ENCODE measurements at regions not wholly inside any gene's neighbourhood (a gene's known extent, or its start where the extent isn't known, plus 50 kb on each side); places are given as distances from the start of the nearest gene placed in this dataset.
A peak's percentile ranks its signal among the peaks of the same experiment; 100 is the strongest.

DNA sequence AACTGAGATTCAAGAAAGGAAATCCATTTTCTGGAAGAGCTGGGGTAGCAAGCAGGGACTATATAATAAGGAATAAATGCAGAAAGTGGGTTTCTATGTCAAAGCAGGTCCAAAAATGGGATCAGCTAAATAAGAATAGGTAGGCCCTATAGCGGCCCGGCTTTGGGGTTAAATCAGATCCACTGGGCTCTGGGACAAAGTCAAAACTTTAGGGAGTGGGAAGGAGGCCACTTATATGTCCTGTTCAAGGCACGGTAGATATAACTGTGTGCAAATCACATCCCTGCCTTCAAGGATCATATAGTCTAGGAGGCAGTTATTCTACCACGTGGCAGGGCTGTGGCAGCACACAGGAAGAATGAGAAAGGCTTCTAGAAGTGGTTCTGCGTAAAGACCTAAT is 191.4 kb upstream of the CDYL start:
- no peak for TF ChIP-seq FOXP2 (optimal IDR thresholded peaks at IDR 0.05; ENCODE audit: borderline replicate concordance, extremely low read depth, extremely low read length, insufficient read depth)
- no peak for TF ChIP-seq POLR2AphosphoS5 (IDR thresholded peaks at IDR 0.05; ENCODE audit: low read depth, low read length)
- TF ChIP-seq SIN3A (IDR thresholded peaks at IDR 0.05; ENCODE audit: borderline replicate concordance, insufficient read depth, low read length): no peak
- no peak for TF ChIP-seq TAF1 (IDR thresholded peaks at IDR 0.05; ENCODE audit: borderline replicate concordance, insufficient read depth, low read length)
- TF ChIP-seq, protein P1, sequence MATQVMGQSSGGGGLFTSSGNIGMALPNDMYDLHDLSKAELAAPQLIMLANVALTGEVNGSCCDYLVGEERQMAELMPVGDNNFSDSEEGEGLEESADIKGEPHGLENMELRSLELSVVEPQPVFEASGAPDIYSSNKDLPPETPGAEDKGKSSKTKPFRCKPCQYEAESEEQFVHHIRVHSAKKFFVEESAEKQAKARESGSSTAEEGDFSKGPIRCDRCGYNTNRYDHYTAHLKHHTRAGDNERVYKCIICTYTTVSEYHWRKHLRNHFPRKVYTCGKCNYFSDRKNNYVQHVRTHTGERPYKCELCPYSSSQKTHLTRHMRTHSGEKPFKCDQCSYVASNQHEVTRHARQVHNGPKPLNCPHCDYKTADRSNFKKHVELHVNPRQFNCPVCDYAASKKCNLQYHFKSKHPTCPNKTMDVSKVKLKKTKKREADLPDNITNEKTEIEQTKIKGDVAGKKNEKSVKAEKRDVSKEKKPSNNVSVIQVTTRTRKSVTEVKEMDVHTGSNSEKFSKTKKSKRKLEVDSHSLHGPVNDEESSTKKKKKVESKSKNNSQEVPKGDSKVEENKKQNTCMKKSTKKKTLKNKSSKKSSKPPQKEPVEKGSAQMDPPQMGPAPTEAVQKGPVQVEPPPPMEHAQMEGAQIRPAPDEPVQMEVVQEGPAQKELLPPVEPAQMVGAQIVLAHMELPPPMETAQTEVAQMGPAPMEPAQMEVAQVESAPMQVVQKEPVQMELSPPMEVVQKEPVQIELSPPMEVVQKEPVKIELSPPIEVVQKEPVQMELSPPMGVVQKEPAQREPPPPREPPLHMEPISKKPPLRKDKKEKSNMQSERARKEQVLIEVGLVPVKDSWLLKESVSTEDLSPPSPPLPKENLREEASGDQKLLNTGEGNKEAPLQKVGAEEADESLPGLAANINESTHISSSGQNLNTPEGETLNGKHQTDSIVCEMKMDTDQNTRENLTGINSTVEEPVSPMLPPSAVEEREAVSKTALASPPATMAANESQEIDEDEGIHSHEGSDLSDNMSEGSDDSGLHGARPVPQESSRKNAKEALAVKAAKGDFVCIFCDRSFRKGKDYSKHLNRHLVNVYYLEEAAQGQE (IDR thresholded peaks at IDR 0.05; ENCODE audit: insufficient read depth in 1 of 2, low read depth in 2 of 2, low read length in 2 of 2): no peak

DNA sequence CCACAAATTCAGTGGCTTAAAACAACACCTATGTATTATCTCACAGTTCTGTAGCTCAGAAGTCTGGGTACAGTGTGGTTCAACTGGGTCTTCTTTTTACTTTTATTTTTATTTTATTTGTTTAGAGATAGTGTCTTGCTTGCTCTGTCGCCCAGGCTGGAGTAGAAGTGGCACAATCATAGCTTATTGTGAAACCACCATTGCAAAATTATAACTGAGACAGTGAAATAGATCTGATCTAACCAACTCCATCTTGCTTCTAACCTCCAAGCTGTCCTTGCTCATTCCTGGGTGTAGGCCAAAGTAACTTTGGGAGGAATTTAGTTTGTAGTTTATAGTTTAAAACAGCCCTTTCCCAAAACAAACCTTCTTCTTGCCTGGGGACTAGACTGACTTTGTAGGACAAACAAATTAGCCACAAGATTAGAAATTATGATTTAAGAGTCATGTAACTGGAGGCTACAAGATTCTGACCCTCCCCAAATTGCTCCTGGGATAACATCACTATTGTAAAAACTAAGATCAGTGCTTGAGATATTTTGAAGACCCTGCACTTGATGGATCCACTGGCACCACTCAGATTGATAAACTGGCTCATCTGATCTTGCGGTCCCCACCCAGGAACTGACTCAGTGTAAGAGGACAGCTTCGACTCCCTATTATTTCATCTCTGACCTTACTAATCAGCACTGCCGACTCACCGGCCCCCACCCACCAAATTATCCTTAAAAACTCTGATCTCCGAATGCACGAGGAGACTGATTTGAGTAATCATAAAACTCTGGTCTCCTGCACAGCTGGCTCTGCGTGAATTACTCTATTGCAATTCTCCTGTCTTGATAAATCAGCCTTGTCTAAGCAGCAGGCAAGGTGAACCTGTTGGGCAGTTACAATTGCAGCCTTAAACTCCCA is 193.4 kb upstream of the CDYL start:
- TF ChIP-seq TAF1 (IDR thresholded peaks at IDR 0.05; ENCODE audit: borderline replicate concordance, insufficient read depth, low read length): no peak
- no peak for TF ChIP-seq FOXP2 (optimal IDR thresholded peaks at IDR 0.05; ENCODE audit: borderline replicate concordance, extremely low read depth, extremely low read length, insufficient read depth)
- no peak for TF ChIP-seq SIN3A (IDR thresholded peaks at IDR 0.05; ENCODE audit: borderline replicate concordance, insufficient read depth, low read length)
- TF ChIP-seq POLR2AphosphoS5 (IDR thresholded peaks at IDR 0.05; ENCODE audit: low read depth, low read length): no peak
- TF ChIP-seq, protein P1 (IDR thresholded peaks at IDR 0.05; ENCODE audit: insufficient read depth in 1 of 2, low read depth in 2 of 2, low read length in 2 of 2): no peak

DNA sequence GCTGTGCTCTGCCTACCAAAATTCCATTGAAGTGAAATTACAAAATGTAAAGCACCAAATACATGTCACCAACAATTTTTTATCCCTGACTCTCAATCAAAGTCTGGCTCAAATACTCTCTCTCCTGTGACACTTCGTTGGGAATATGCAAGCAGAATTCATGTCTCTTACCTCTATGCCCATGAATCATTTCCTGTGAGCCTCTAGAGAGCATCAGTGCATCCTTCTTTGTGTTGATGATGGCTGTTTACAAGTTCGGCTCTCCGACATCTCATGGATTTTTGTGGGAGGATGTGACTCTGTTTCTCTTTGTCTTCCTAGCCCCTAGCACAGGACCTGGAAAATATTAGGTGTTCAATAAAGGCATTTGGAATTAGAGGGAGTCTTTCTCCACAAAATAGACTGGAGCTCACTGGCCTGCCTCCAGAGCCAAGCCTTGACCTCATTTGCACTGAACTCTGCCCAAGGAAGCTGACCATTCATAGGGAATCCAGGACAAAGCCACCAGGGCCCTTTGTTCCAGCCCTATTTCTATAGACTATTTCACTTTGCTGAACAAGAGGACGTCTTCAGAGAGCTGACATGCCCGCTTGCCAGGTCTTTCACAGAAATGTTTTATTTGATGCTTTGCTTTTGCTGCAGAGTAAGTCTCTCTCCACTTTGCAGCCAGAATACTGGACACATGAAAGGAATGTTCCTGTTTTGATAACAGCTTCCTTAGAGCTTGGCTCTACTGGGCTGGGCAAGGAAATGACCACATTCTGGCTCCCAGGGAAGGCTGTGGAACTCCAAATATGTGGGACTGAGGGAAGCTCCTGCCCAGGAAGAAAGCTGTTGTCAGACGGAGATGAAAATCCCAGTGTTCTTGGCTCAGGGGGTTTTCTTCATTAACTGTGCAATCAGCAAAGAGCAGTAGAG is 194.5 kb upstream of the CDYL start:
- peak; percentile 51 for TF ChIP-seq FOXP2 (optimal IDR thresholded peaks at IDR 0.05; ENCODE audit: borderline replicate concordance, extremely low read depth, extremely low read length, insufficient read depth)
- no peak for TF ChIP-seq TAF1 (IDR thresholded peaks at IDR 0.05; ENCODE audit: borderline replicate concordance, insufficient read depth, low read length)

DNA sequence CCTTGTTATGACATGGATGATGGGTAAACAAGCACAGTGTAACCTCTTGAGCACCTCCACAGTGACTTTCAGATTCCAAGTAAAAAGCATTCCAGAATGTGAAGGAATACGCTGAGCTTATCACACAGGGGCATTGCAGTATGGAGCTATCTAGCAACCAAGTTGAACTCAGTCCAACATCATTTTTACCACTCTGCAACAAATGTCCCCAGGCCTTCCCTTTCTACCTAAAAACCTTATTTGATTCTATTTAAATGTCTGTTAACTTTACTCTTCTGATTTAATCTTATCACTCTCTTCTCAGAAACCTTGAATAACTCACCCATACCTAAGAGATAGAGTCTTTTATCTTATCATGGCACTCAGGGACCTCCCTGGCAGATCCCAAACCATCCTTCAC is 195.8 kb upstream of the CDYL start:
- TF ChIP-seq, protein P1 (IDR thresholded peaks at IDR 0.05; ENCODE audit: insufficient read depth in 1 of 2, low read depth in 2 of 2, low read length in 2 of 2): no peak
- TF ChIP-seq SIN3A (IDR thresholded peaks at IDR 0.05; ENCODE audit: borderline replicate concordance, insufficient read depth, low read length) (no peak), TAF1 (IDR thresholded peaks at IDR 0.05; ENCODE audit: borderline replicate concordance, insufficient read depth, low read length) (no peak), POLR2AphosphoS5 (IDR thresholded peaks at IDR 0.05; ENCODE audit: low read depth, low read length) (no peak), FOXP2 (optimal IDR thresholded peaks at IDR 0.05; ENCODE audit: borderline replicate concordance, extremely low read depth, extremely low read length, insufficient read depth) (no peak)

DNA sequence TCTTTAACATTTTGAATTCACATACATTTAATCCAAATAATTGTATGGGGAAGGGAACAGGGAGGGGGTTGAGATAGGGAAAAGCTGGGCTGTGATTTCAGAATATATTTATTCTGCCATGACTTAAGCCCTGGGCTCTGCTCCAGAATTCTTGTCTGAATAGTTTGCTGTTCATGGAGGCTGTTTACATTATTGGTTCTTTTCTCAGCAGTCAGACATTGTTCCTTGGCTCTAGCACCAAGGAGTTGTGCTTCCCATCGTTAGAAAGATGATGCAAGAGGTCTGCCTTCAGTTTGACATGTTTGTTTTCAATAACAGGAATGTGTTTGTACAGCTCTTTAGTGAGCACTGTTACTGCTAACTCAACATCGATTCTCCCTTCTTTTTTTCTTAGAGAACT is 198.8 kb upstream of the CDYL start:
- TF ChIP-seq FOXP2 (optimal IDR thresholded peaks at IDR 0.05; ENCODE audit: borderline replicate concordance, extremely low read depth, extremely low read length, insufficient read depth) (no peak), SIN3A (IDR thresholded peaks at IDR 0.05; ENCODE audit: borderline replicate concordance, insufficient read depth, low read length) (no peak), POLR2AphosphoS5 (IDR thresholded peaks at IDR 0.05; ENCODE audit: low read depth, low read length) (no peak), TAF1 (IDR thresholded peaks at IDR 0.05; ENCODE audit: borderline replicate concordance, insufficient read depth, low read length) (no peak)
- TF ChIP-seq, protein P1 (IDR thresholded peaks at IDR 0.05; ENCODE audit: insufficient read depth in 1 of 2, low read depth in 2 of 2, low read length in 2 of 2): no peak

Data from PFSK-1 (cell line).